ENCODE measurements at regions not wholly inside any gene's neighbourhood (a gene's known extent, or its start where the extent isn't known, plus 50 kb on each side); places are given as distances from the start of the nearest gene placed in this dataset.

DNA sequence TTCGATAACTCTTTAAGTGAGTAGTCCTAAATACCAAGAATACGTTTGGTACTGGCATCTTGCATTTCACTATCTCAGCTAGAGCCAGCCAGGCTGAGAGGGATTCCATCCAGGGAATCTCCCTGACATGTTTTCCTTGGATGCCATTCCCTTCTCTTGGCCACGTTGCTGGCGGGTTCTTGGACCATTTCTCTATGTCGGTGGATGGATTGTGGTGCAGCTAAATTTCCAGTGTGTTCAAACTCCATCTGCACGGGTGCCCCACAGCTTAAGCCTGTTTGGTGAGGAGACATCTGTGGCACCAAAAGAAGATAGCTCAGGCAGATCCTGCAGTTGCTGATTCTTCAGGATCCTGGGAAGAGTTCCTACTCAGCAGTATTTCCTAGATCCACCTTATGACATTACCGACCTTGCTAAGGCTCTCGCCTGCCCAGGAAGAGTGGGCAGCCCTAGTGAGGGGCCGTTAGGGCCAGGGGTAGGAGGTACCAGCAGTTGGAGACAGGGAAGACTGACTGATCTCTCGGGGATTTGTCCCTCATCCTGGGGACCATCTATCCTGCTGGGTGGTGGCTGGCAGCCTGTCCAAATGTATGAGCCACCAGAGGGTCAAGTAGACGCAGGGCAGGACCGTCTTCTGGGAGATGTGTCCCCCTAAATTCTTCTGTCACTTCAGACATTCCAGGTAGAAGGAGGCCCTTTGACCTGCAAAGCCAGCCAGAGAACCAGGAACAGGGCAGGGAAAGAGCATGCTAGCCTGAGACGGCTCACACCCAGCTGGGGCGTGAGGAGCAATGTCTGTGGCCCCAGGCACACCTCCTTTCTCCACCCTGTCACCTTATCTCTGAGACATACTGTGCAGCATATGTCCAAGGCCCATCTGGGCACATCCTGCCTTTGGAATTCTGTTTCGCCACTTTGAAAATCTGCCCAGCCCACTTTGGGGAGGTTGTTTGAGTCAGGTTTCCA lies 72.6 kb upstream of the CAPRIN2 start:
- DNase-seq = no peak

DNA sequence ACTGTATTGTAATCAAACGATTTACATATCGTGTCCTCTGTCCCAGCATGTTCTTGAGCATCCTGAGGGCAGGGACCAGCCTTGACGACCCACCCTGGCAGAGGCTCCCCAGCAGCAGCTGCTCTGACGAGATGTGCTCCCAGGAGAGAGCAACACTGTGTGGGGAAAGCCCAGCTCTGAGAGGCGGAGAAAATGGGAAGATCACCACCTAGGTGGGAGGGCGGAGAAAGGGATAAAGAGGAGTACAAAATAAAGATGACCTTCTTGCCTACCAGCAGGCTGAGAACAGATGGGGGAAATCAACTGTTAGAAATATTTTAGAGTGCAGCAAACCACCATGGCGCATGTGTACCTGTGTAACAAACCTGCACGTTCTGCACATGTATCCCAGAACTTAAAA lies 71.5 kb upstream of the CAPRIN2 start:
- DNase-seq = no peak

DNA sequence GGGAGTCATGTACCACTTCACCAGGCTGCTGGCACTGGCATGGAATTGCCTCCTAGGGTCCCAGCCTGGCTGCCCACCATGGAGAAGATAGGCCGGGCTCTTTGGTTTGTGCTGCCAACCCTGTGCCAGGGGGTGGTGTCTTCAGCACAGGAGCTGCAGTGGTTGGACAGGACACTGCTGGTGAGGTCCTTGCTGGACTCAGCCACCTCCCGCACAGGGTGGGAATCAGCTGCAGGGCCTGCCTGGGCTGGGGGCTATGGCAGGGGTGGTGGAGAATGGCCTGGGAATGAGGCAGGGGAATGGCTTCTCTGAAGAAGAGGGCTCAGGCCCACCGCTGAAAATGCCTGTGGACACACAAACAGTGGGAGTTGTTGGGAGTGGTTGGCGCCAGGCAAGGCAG lies 70.6 kb upstream of the CAPRIN2 start:
- no peak for DNase-seq

DNA sequence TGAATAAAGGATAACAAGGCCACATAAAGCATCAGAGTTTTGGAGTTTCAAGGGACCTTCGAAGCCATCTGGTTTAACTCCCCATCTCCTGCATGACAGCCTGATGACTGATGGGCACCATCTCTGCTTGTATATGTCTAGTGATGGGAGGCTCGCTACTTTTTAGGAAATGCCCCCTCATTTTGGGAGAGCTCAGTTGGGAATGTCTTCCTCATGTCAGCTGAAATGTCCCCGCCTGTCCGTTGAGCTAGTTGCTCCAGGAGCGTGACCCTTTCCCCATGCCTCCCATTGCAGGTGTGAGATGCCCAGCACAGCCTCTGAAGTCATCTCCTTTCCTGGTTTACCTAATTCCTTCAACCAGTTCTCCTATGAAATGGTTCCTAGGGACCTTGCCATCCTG lies 69.6 kb upstream of the CAPRIN2 start:
- DNase-seq = no peak

DNA sequence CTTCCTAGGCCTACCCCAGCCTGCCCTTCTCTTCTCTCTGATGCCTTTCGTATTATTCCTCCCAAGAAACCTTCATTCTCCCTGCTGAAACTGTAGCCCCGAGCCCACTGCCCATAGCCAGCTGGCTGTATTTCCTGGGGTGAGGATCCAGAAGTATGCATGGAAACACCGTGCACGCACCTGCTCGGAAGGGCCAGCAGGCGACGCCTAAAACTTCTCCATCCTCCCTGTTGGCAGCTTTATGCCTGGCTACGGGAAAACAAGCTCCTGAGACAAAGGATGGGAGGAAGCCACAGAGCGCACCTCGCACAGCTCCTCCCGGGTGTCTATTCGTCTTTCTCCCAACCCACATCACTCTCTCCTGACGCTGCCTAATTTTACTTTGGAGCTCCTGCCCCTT lies 69.0 kb upstream of the CAPRIN2 start:
- no peak for DNase-seq

DNA sequence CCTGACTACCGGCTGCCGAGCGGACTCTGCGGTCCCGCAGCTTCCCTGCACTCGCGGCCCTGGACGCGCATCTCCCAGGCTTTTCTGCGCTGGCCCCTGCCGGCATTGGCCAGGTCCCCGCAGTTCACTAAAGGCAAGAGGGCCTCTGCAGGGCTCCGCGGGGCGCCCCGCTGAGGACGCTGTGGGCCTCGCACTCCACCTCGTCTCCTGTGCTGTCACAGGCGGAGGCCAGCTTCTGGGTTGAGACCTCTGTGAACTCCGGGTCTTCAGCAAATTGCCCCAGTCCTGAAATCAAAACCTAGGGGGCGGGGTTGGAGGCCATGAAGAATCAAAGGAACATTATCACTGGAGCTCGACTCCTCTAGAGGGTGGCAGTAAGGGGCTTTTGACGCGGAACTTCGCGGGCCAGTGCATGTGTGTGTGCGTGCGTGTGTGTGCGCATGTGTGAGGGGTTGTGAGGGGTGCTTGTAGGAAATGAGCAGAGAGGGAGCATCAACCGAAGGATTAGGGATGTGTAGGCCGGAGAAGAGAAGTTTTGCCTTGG lies 68.5 kb upstream of the CAPRIN2 start:
- DNase-seq = no peak

DNA sequence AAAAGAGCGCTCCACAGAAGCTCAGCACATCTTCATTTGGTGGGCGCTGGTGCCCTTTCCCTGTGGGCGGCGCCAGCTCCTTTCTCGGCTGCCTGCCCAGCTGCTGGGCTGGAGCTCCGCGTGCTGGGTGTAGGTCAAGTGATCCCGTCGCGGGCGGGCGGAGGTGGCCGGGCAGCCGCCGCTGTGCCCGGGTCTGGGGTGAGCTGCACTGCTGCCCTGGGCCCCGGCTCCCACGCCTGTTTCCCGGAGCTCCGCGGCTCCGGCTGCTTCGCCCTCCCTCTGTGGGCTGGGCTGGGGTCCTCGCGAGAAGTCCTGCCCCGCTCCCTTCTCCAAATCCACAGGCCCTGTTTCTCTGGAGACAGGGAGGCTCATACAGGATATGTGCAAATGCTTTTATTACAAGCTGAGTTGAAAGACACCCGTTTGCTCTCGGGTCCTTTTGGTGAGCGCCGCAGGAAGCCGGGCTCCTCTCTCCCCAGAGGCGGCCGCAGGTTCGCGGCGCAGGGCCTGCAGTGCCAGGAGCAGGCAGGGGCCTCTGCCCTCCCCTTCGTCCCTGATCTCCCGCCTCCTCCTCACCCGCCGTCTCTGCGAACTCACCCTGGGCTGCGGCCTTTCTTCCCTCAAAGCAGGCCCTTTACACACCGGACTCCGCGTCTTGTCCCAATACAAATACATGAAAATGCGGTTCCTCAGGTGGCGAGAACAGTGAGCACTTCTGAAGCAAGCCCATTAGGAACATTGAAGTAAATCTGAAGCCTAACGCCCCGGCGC lies 67.8 kb upstream of the CAPRIN2 start:
- DNase-seq = peak; percentile 26

DNA sequence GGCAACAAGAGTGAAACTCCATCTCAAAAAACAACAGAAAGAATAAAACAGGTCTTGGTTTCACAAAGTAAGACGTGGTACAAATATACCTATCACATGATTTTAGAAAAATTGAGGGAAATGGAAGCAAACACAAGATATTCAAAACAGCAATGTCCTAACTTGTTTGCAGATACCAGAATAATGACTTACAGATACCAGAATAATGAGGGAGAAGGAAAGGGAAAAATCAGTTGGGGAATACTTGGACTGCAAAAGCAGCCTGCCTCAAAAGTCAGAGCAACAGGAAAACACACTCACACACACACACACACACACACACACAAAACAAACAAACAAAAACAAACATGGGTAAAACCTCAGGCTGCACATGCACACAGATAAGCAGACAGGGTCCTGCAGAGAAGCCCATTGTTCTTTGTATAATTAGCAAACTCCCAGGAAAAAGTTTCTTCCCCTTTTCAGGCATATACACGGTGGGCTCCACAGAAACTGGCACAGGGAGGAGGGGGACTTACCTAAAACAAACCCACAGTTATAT lies 65.7 kb upstream of the CAPRIN2 start:
- no peak for DNase-seq

DNA sequence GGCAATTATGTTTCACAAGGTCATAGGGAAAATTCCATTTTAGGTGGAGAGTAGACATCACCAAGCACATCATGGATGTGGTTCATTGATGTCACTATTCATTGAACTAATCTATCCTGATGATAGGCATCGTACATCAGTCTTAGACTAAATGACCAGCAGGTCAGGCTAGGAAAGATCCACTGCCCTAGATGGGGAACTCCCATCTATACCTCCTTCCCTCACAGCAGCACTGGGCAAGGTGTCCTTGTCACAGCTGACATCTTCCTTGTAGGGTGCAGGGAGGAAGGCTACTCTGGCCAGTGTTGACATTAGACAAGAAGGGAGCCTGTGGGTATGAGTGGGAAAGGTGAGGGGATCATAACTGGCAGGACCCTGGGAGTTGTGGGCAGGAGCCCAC lies 63.8 kb upstream of the CAPRIN2 start:
- DNase-seq = no peak

DNA sequence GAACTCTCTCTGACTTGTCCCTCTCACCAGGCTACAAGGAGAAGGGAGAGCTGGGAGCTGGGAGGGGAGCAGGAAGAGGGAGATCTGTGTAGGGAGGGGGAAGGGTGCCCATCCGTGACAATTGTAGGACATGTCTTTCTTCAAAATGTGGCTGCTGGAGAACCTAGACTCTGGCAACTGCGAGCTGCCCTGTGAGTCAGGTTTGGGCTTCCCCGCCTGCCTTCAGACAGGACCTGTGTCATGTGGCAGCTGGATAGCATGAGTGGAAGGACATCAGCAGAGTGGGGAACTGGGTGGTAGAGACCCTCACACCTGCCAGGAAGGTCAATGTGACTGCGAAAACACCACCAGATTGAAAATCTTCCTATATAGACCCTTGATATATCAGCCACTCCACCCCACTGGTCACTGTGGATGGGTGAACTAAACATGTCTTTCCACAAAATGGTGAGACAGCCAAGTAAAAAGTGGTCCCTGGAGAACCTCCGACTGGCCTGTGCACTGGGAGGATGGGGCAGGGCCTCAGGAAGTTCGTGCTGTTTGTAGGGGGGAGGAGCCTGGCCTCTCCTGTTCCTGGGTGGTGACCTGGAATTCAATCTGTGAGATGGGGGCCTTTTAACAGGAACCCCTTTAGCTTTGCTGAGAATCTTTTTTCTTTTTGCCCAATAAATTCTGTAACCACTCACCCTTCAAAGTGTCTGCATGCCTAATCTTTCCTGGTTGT lies 62.2 kb upstream of the CAPRIN2 start:
- DNase-seq = no peak

DNA sequence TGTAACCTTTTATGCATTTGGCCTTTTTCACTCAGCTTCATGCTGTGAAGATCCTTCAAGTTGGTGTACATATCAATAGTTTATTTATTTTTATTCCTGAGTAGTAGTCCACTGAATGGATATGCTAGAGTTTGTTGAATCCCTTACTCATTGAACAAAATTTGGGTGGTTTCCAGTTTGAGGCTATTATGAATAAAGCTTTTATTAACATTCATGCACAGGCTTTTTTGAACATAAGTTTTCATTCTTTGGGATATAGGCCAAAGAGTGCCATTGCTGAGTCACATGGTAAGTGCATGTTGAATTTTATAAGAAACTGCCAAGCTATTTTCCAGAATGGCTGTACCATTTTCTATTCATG lies 59.5 kb upstream of the CAPRIN2 start:
- DNase-seq = no peak

DNA sequence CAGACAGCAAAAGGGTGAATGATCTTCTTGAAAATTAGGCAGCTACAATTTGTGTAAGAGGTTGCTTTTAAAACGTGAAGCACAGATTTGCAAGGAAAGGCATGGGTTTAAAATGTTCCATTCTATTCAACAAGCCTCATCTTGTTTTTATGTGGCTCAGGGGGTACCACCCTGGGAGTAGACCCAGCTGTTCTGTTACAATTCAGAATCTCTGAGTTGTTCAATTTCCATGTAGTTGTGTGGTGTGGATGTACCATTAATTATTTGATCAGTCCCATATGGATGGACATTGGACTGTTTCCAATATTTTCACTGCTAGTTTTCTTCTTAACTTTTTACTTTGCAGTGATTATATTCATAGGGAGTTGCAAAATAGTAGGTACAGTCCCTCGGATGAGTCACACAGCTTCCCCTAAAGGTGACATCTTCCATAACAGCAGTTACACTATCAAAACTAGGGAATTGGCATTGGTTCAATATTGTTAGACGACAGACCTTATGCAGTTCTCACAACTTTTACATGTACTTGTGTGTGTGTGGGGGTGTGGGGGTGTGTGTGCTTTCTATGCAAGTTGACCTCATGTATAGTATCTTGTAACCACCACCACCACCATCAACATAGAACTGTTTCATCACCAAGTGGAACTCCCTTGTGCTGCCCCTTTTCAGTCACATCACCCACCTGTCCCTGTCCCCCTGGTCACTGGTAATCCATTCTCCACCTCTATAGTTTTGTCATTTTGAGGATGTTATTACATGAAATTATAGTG lies 59.0 kb upstream of the CAPRIN2 start:
- DNase-seq = no peak

DNA sequence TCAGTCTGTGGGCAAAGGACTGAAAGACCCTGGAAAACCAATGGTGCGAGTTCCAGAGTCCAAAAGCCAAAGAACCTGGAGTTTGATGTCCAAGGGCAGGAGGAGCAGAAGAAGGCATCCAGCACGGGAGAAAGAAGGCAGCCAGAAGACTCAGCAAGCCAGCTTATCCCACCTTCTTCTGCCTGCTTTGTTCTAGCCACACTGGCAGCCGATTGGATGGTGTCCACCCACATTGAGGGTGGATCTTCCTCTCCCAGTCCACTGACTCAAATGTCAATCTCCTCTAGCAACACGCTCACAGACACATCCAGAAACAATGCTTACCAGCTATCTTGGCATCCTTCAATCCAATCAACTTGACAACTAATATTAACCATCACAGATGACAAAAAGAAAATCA lies 57.2 kb upstream of the CAPRIN2 start:
- DNase-seq = no peak

DNA sequence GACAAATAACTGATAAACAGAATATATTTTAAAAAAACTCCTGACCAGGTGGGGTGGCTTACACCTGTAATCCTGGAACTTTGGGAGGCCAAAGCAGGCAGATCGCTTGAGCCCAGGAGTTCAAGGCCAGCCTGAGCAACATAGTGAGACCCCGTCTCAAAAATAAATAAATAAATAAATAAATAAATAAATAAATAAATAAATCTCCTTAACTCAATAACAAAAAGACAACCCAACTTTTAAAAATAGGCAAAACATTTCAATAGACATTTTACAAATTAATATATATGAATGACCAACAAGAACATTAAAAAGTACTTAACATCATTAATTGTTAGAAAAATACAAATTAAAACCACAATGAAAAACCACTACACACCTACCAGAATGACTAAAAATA lies 56.2 kb upstream of the CAPRIN2 start:
- no peak for DNase-seq

DNA sequence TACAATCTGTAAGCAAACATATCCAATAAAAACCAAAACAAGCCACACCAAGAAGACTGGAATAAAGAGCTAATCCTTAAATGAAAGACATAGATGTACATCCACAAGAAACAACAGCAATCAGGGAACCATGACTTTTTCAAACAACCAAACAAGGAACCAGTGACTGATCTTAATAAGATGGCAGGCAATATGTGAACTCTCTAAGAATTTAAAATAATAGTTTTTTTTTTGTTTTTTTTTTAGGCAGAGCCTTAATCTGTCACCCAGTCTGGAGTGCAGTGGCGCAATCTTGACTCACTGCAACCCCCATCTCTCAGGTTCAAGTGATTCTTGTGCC lies 52.9 kb upstream of the CAPRIN2 start:
- no peak for DNase-seq

DNA sequence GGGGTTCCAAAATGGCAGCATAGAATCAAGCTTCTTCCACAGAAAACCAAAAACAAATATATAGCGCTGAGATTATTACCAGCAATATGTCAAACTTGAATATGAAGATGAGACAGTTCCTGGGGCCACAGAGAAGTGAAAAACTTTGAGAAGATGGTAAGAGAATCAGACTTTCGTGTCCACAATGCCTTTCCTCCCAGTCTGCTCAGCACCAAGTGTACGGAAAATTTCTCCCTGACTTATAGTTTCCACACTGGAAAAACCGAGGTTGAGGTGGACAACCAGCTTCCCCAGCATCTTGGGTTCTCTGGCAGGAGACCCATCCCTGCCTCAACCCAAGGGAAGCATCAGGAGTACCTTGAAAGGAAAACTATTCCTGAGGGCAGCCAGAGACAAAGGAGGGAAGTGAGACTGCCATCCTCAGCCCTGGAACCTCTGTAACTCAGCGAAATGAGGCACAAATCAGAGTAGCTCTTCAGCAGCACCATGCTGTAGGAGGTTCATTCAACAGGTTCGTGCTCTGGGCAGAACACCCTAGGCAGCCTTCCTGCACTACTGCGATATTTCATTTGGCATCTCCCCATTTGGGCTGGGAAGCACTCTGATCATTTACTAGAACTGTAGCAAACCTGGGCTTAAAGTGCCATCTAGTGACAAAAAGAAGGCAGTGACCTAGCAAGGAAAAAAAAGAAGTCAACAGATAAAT lies 52.4 kb upstream of the CAPRIN2 start:
- peak; percentile 64 for DNase-seq

DNA sequence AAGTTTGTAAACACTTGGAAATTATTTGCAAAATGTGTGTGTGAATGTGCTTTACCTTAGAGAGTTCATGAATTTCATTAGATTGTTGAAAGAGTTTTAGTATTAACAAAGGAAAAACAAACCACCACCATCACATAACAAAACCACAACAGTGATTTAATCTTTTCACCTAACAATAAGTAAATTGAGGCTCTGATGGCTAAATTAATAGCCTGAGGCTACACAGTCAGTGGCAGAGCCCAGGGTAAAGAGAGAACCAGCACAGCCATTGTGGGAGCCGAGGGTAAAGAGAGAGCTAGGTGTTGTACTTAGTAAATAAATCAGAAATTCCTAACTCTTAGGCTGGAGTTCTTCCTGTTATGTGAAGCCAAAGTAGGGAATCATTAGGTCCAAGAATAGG lies 51.2 kb upstream of the CAPRIN2 start:
- DNase-seq = no peak
